Activated CD4-positive, alpha-beta T cell treated with anti-CD3 and anti-CD28 coated beads, Interleukin-2, amount 50 U/mL, for 24 hours (primary cell): ENCODE measurements at regions not wholly inside any gene's neighbourhood (a gene's known extent, or its start where the extent isn't known, plus 50 kb on each side); places are given as distances from the start of the nearest gene placed in this dataset.

Experiments
- DNase-seq, 2 donors: peaks; one replicate each; pipeline ENCODE4 v3.0.0-alpha.2; 2020; ENCODE audit warnings: low read depth in 1 of 2, low spot score in 1 of 2

DNA sequence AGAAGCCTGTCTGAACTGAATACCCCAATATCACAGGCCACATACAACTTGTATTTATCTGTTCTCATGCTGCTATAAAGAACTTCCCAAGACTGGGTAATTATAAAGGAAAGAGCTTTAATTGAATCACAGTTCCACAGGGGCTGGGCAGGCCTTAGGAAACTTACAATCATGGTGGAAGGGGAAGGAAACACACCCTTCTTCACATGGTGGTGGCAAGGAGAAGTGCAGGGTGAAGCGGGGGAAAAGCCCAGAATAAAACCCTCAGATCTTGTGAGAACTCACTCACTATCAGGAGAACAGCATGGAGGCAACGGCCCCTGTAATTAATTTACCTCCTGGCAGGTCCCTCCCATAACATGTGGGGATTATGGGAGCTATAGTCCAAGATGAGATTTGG, 50.3 kb upstream of the FNDC1 start:
- no peak for DNase-seq

DNA sequence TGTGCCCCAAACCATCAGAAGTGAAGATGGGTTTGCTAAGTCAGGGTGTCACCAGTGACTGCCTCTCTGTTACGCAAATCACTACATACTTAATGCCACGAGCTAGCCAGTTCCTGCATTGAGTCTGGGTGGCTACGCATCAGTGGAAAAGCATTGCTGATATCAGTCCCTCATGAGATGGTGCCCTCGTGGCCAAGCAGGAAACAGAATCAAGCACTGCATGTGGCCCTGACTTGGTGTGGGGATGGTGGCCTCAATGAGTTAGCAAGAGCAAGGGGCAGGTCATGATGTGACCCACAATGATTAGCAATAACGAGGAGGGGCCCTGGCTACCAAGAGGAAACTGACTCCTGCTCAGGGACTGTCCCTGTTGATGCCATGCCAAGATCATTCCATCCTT, 51.6 kb upstream of the FNDC1 start:
- DNase-seq = no peak

DNA sequence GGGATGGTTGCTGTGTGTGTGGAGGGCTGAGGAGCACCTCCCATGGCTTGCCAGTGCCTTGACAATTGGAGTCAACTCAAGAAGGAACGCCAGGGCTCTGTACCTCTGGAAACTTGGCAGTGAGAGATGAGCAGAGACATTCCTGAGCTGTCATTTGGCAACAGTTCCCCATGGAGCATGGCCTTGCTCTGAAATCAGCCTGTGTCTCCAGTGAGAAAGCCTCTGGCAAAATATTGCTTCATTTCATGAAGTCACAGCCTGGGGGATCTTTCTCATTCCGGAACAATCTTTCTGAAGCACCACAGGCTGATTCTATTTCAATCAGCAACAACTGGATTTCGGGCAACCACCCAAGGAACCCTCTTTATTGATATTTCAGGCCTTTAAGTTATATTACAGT, 52.2 kb upstream of the FNDC1 start:
- no peak for DNase-seq

DNA sequence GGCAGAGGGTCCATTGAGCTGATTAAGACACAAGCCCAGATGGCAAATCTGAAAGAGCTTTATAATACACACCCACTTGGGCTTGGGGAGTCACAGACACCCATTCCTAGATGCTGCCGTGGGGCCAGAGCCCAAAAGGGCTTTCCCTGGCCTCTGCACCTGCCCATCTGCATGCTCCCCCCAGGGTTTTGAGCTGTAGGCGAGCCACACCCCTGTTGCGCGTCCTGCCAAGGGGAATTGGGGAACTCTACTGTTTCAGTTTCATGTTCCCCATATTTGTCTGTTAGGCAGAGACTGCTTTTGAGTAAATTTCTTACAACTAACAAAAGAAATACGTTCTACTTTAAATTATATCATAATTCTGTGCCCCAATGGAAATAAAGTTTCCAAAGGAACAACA, 52.9 kb upstream of the FNDC1 start:
- no peak for DNase-seq

DNA sequence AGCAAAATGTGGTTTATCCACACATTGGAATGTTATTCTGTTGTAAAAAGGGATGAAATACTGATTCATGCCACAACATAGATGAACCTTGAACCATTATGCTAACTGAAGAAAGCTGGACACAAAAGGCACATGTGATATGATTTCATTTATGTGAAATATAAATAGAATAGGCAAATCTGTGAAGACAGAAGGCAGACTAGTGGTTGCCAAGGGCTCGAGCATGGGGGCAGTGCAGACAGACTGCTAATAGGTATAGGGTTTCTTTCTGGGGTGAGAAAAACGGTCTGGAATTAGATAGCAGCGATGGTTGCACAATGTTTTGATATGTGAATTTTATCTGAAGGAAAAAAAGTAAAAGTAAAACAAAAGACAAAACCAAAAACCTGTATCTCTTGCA, 54.6 kb upstream of the FNDC1 start:
- no peak for DNase-seq

DNA sequence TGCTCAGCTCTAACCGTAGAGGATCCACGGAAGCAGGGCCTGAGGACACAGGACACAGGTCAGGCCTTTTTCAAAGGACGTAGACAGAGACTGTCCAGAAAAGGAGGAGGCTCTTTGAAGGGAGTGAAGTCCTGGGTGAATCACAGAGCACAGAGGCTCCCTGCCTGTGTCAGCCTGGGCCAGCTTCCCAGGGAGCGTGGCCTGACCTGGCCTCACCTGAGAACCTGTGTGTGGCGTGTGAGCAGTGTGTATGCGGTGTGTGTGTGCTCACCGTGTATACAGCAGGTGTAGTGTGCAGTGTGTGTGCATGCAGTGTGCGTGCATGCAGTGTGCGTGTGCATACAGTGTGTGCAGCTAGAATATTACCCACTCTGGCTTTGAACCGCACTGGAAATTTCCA, 56.0 kb upstream of the FNDC1 start:
- no peak for DNase-seq

DNA sequence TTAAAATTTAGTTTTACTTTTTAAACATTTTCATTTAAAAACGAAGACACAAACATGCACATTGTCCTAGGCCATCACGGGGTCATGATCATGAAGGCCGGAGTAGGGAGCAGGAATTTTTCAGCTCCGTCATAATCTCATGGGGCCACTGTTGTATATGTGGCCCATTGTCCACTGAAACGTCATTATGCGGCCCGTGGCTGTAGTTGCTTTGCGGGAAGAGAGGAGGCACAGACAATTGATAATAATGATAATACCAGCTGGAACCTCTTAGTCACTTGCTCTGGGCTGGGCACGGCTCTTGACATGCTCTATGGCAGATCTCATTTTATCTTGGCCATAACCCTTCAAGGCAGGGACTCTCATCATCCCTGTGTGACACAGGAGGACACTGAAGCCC, 56.5 kb upstream of the FNDC1 start:
- DNase-seq = no peak

DNA sequence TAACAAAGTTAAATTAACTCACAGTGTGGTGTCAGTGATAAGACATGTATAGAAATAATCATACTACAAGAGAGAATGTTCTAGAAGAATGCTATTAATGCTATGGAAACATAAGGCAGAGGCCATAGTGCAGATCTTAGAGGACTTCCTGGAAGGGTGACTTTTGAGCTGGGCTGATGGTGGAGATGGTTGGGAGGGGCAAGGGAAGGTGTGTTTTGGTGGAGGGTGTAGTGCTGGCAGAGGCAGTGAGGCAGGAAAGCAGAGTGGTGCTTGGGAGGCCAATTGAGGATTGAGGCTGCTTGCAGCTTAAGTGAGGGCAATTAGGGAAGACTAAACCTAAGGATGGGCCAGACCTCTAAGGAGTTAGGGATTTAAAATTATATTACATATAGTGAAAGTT, 58.5 kb upstream of the FNDC1 start:
- no peak for DNase-seq

DNA sequence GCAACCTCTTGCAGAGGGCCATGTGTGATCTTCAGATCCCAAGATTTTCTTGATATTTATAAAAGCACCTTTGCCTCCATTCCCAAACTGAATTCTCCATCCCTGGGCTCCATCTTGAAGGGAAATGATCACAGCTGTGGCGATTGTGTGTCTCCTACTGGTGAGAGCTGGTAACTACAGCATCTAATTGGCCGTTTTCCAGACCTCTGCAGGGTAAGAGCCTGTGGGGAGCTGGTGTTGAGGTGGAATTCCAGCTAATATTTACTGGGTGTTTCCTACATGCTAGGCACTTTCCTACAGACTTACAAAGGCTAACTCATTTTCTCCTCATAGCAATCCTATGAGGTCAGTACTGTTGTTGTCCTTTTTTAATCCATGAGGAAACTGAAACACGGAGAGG, 59.2 kb upstream of the FNDC1 start:
- no peak for DNase-seq

DNA sequence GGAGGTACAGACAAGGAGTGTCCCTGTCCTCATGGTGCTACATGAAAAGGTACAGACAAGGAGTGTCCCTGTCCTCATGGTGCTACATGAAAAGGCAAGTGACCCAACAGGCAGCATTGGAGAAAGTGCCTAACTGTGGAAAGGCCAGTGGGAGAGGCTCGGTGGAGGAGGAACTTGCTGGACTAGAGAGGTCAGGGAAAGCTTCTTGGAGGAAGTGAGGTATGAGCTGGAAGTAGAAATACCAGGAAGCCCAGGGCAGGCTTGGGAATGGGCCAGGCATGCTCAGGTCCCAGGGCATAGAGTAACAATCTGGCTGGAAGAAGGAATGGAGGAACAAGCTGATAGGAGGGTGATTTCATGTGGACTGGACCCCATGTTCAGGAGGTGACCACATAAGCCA, 59.8 kb upstream of the FNDC1 start:
- DNase-seq = no peak

DNA sequence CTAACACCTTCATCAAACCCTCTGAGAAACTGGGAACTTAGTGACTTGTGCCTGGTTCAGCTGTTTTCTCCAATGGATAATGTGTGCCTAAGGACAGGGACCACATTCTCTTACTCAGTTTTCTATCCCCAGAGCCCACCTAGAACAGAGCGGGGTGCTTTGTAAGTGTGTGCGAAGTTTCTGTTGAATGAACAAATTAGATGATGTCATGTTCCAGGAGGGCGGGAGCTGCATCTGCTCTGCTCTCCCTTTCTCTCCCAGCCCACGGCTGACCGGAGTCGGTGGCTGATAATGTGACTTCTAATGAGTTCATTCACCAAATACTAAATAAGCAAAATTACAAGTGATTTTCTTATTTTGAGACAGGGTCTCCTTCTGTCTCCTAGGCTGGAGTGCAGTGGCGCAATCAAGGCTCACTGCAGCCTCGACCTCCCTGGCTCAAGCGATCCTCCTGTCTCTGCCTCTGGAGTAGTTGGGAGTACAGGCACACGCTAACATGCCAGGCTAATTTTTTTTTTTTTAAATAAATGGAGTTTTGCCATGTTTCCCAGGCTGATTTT, 60.7 kb upstream of the FNDC1 start:
- DNase-seq = no peak

DNA sequence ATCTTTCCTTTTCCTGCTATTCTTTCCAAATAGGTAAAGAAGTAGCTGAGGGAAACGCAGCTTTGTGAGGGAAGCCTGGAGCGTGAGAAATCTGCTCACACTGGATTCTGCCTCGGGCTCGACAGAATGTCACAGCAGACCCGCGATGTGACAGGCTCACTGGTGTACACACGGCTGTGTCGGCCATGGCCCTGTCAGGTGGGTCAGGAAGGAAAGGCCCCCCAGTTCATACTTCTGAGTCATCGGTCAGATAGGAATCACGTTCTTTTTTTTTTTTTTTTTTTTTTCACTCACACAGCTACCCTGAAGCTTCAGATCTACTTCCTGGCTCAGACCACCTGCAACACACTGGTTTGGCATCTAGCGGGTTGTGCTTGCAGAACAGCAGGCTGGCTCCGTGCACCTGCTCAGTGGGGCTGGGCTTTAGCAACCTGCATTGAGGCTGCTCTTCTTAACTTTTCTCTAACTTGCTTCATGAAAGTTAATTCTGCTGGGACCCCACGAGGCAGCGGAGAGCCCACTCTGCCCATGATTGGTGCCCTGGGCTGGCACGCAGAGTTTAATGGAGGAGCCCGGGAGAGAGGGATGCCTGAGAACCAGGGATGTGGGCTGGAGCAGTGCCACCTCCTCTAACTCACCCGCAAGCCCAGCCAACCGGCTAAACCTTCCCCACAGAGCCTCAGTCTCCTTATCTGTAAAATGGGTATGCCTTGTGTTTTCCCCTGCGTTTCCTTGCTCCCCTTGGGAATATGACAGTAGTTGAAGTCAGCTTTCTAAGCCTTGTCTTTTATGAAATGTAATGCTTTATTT, 61.5 kb upstream of the FNDC1 start:
- DNase-seq = no peak

DNA sequence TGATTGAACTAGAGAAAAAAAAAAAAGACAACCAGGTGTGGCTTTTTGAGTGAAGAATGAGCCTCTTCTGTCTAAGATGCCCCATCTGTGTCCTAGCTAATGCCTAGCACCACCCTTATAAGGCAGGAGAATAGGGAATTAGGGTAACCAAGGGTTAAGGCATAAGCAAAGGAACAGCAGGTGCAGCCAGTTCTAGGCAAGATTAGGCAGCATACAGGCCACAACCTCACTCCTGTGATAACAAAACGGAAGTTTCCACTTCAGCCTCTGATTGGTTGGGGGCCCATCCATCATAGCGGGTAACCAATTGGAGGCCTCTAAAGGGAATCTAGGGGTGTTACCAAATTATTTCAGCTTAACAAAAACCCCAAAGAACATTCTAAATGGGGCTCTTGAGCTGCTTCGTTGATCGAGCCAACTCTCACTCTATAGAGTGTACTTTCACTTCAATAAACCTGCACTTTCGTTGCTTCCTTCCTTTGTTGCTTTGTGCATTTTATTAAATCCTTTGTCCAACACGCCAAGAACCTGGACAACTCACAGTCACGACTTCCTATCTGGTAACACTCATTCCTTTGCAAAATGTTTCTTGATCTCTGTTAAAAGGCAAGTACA, 61.9 kb upstream of the TAGAP start:
- DNase-seq = peak; percentile 90 to 94

DNA sequence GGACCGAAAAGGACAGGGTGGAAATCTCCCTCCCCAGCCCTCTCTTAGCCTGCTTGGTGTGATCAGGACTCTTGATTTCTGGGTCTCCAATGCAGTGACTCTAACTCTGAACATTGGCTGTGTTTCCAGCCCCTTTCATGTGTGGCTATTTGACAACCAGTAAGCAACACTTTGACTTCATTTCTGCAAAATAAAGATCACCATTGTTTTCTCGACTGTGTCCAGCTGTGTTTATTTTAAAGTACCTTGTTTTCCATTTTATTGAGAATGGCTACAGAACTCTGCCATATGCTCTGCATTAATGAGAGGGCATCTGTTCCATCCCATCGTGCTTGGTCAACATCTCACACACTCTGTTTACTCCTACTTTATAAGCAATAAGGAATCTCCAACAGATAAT, 60.9 kb upstream of the TAGAP start:
- DNase-seq = no peak

DNA sequence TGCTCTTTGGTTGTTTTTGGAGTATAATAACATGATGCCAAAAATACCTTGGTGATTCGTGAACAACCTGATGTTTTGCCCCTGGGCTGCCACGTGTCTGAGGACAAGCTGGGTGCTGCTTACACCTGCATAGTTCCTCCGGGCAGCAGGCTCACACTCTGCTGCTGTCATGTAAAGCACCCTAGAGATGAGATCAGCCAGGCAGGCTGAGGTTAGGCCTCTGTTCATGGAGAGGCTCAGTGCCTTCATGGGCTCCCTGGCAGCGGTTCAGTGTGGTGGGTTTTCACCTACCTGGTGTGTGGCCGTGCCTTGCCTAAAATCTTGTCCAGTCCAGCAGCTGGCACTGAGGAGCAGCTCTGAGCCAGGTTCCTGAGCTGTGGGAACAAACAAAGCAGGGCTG, 60.1 kb upstream of the TAGAP start:
- DNase-seq = no peak

DNA sequence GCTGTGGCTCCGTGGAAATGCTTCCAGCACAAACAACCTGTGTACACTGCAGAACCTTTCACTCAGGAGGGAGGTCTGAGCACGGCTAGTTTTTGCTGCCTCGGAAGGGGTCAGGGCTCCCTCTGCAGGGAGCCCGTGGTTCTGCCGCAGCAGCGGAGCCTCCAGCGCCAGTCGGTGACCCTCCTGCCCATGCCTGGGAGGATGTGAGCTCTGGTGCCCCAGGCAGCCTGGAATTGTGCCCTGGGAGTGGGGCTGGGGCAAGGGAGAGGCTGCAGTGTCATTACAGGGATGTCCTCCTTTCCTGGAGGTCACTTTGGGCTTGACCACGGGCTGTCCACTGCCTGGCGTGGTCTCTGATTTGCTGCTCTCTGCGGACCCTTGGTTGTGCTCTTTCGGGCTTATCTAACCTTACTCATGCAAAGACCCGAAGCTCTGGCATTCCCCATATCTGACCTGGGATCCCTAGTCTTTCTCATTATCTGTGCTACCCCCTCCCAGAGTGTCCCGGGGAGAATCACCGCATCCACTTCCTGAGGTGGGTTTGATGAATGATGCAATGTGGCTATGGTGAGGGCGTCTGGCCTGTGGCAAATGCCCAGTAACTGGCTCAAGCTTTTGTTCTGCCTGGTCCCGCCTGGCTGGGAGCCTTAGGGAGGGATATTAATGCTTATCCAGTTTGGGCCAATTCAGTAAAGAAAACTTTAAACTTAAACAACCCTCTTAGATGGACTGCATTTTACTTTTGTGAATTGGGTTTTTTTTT, 59.6 kb upstream of the TAGAP start:
- DNase-seq = peak; percentile 60 to 79

DNA sequence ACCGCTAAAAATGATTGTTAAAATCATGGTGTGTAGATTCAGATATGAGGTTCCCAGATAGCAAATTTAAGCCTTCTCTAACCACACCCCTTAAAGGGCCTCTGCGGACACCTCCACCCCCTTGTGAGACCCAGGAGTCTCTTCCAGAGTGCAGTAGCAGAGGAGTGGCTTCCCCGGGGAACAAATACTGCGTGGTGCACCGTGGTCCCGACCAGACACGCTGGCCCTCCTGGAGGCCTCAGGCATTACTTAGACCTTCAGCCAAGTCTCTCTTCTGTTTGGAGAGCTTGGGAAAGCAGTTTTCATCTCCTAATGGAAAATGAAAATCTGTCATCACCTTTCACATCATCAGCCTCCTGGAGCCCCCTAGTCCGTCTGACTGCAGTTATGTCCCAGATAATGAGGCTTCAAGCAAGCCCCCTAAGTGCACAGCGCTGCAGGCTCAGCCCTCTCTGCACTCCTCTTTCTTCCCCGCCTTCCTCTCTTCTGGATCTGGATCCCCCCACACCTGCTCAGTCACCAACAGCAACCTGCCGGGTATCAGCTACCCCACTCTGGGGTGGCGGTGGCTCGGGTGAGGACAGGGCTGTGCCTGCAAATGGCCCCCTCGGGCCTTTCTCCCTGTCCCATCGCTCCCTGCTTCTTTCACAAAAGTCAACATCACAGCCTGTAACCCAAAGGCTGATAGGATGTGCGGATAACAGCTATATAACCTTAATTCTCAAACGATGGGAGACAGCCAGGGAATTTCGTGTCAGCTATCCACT, 58.8 kb upstream of the TAGAP start:
- no peak for DNase-seq

DNA sequence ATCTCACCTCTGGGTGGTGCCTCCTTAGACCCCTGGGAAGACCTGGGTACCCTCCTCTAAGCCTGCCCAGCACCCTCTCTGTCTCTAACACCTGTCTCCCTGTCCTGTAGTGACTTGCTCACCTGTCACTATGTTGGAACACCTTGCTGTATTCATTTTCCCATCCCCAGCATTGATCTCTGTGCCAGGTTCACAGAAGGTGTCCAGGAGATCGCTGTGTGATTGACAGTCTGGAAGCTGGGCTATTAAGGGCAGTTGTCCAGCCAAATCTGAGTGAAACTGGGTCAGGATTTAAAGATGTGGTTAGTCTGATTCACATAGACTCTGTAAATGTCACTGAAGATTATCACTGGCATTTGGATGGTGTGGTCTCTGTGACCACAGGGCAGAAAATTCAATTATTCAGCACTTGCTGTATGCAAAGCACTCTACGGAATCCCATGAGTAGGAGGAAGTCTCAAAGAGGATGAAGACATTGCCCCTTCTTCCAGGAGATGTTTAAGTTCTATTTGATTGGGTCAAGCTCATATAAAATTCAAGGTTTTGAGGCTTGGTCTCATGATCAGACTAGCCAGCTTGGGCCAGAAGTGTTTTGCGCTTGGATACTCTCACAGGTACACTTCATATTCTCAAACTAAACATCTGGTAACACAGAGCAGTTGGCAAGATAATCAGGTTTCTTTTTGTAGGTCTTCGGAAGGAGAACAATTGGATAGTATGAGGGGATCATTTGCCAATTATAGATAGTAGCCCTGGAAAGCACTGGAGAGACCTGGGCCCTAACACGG, 57.8 kb upstream of the TAGAP start:
- no peak for DNase-seq

DNA sequence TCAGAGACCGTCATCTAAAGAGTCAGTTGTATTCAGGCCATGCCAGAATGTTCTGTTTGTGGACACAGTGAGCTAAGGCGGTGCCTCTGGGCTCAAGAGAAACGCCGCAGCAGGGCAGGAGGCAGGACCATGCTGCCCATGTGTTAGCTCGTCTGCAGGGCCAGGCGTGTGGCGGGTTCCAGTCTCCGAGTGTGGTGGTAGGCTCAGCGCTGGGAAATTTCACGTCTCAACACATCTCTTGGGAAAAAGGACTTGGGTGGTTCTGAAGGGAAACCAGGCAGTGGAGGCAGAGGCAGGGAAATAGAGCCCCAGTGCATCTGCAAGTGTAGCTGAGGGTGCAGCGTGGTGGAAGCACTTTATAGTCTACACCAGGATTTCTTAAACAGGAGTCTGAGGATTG, 56.9 kb upstream of the TAGAP start:
- DNase-seq = no peak

DNA sequence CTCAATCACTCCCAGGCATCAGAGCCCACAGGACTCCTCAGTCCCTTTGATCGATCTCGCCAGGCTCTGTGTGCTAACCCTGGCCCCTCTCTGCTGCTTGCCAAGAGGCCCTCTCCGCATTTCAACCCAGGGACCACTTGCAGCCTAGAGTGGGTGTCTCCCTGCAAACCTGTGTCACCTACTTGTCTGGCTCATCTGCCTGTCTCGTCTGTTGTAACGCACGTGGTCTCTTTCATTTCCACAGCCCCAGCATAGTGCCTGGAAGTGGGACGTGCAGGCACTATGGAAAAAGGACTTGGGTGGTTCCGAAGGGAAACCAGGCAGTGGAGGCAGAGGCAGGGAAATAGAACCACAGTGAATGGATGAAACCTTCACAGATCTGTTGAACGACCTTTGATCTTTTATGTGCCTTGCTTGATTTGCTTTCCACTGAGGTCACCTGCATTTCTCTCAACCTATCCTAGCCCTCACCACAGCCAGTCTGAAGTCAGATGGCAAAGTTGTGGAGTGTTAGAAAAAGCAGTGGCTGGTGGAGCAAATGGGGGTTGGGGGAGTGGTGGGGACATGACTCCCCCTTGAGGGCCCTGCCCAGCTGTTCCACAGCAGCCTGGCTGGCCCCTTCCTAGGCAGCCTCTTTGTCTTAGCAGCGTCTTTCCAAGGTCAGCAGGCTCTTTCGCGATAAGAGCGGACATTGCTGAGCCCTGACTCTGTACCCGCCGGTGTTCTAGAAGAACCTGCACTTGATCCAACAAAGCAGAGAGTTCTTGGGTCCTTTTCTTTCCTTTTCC, 55.8 kb upstream of the TAGAP start:
- no peak for DNase-seq
